Tibial nerve (tissue), 4 donors: ENCODE measurements at regions not wholly inside any gene's neighbourhood (a gene's known extent, or its start where the extent isn't known, plus 50 kb on each side); places are given as distances from the start of the nearest gene placed in this dataset.

Experiments
- DNase-seq, 2 donors: peaks; one replicate each; pipeline ENCODE4 v3.0.0-alpha.2; 2019; ENCODE audit warnings: low spot score in 2 of 2
- H3K27ac ChIP-seq, 4 donors: fragments of 200-600 bp; sonication (generic) in 3 of 4; one replicate each; pipeline ENCODE4 v1.5.1; 2017 to 2019; ENCODE audit warnings: mild to moderate bottlenecking in 1 of 4
- H3K27me3 ChIP-seq, 2 donors: fragments of 200-600 bp; sonication (generic) in 1 of 2; one replicate each; pipeline versions ENCODE4 v1.5.1 to v1.6.0; 2017 to 2019
- H3K36me3 ChIP-seq, 3 donors: fragments of 200-600 bp; sonication (generic); one replicate each; pipeline ENCODE4 v1.5.1; 2018 to 2019
- H3K4me1 ChIP-seq, 4 donors: fragments of 200-600 bp; sonication (generic) in 3 of 4; one replicate each; pipeline ENCODE4 v1.5.1; 2017 to 2019
- H3K4me3 ChIP-seq, 4 donors: fragments of 200-600 bp; sonication (generic) in 3 of 4; one replicate each; pipeline ENCODE4 v1.5.1; 2017 to 2019; ENCODE audit warnings: mild to moderate bottlenecking in 1 of 4, moderate library complexity in 1 of 4
- H3K9me3 ChIP-seq, 4 donors: fragments of 200-600 bp; sonication (generic) in 3 of 4; one replicate each; pipeline ENCODE4 v1.5.1; 2017 to 2019
- EP300 ChIP-seq, 2 donors: sonication (generic); formaldehyde crosslinking; IDR thresholded peaks; one replicate each; pipeline ENCODE4 v1.6.1; 2017; ENCODE audit warnings: antibody characterized with exemption in 2 of 2, mild to moderate bottlenecking in 1 of 2
- POLR2A ChIP-seq, 2 donors: fragments of 450-650 bp; IDR thresholded peaks; one replicate each; pipeline ENCODE4 v1.6.1; 2017; ENCODE audit warnings: antibody characterized with exemption in 2 of 2, mild to moderate bottlenecking in 2 of 2, moderate library complexity in 2 of 2
- WGBS, 2 donors: methylation state at CpG; one replicate each; pipeline ENCODE4 v1.1.5; 2018; 5-methylcytosine and 5-hydroxymethylcytosine counted together
- TF ChIP-seq, protein P1 (sequence below), 5 experiments: fragments of 200-600 bp in 3 of 5; fragments of 450-650 bp in 2 of 5; sonication (generic) in 3 of 5; IDR thresholded peaks; one replicate each; pipeline ENCODE4 v1.5.1; 2016 to 2019; ENCODE audit warnings: antibody characterized with exemption in 5 of 5, mild to moderate bottlenecking in 3 of 5, moderate library complexity in 2 of 5

DNA sequence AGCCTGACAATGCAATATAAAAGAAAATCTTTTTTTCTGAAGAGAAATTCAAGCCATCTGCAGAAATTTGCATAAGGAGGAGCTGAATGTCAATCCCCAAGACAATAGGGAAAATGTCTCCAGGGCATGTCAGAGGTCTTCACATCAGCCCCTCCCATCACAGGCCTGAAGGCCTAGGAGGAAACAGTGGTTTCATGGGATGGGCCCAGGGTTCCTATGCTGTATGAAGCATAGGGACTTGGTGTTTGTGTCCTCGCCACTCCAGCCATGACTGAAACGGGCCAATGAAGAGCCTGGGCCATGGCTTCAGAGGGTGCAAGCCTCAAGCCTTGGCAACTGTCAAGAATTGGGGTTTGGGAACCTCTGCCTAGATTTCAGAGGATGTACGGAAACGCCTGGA, 883.5 kb downstream of the UQCRFS1 start:
- no peak for DNase-seq
- TF ChIP-seq EP300 (IDR thresholded peaks at IDR 0.05) (no peak), POLR2A (IDR thresholded peaks at IDR 0.05) (no peak)
- TF ChIP-seq, protein P1, sequence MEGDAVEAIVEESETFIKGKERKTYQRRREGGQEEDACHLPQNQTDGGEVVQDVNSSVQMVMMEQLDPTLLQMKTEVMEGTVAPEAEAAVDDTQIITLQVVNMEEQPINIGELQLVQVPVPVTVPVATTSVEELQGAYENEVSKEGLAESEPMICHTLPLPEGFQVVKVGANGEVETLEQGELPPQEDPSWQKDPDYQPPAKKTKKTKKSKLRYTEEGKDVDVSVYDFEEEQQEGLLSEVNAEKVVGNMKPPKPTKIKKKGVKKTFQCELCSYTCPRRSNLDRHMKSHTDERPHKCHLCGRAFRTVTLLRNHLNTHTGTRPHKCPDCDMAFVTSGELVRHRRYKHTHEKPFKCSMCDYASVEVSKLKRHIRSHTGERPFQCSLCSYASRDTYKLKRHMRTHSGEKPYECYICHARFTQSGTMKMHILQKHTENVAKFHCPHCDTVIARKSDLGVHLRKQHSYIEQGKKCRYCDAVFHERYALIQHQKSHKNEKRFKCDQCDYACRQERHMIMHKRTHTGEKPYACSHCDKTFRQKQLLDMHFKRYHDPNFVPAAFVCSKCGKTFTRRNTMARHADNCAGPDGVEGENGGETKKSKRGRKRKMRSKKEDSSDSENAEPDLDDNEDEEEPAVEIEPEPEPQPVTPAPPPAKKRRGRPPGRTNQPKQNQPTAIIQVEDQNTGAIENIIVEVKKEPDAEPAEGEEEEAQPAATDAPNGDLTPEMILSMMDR (IDR thresholded peaks at IDR 0.05), result no peak
- H3K27ac ChIP-seq, result no peak overlapping the region
- no peak overlapping the region for H3K4me3 ChIP-seq
- peaks cover 0 to 10% (median 0%) of the 10 kb centered on the region in 4 donors for H3K9me3 ChIP-seq
- 84 to 86% methylated on average over 4 of the region's 4 CpGs for WGBS, 2 donors
- H3K27me3 ChIP-seq, result no peaks in the 10 kb centered on the region
- H3K36me3 ChIP-seq, result no peaks in the 10 kb centered on the region
- H3K4me1 ChIP-seq, result no peaks in the 10 kb centered on the region

GRCh38 chr19:28327905-28328304, 885.0 kb downstream of the UQCRFS1 start:
- TF ChIP-seq EP300 (IDR thresholded peaks at IDR 0.05) (no peak), POLR2A (IDR thresholded peaks at IDR 0.05) (no peak)
- TF ChIP-seq, protein P1 (IDR thresholded peaks at IDR 0.05), result no peak
- no peak overlapping the region for H3K4me3 ChIP-seq
- H3K4me1 ChIP-seq, result no peaks in the 10 kb centered on the region
- H3K27ac ChIP-seq, result no peak overlapping the region
- peaks cover 0 to 10% (median 0%) of the 10 kb centered on the region in 4 donors for H3K9me3 ChIP-seq
- H3K27me3 ChIP-seq, result no peaks in the 10 kb centered on the region
- 75 to 80% methylated on average over 3 of the region's 3 CpGs for WGBS, 2 donors
- DNase-seq, result no peak
- no peaks in the 10 kb centered on the region for H3K36me3 ChIP-seq

- peaks cover 0 to 8% (median 0%) of the 10 kb centered on the region in 4 donors for H3K4me1 ChIP-seq
- no peak for DNase-seq
- no peak overlapping the region for H3K27ac ChIP-seq
- no peaks in the 10 kb centered on the region for H3K36me3 ChIP-seq
- H3K27me3 ChIP-seq, result no peaks in the 10 kb centered on the region
- WGBS, 2 donors, result 49 to 71% methylated on average over 4 of the region's 4 CpGs
- peaks cover 0 to 10% (median 0%) of the 10 kb centered on the region in 4 donors for H3K9me3 ChIP-seq
- TF ChIP-seq, protein P1 (IDR thresholded peaks at IDR 0.05), result no peak
- TF ChIP-seq EP300 (IDR thresholded peaks at IDR 0.05) (no peak), POLR2A (IDR thresholded peaks at IDR 0.05) (no peak)
- no peak overlapping the region for H3K4me3 ChIP-seq
Measured at GRCh38 chr19:28326746-28327145, 886.2 kb downstream of the UQCRFS1 start.

DNA sequence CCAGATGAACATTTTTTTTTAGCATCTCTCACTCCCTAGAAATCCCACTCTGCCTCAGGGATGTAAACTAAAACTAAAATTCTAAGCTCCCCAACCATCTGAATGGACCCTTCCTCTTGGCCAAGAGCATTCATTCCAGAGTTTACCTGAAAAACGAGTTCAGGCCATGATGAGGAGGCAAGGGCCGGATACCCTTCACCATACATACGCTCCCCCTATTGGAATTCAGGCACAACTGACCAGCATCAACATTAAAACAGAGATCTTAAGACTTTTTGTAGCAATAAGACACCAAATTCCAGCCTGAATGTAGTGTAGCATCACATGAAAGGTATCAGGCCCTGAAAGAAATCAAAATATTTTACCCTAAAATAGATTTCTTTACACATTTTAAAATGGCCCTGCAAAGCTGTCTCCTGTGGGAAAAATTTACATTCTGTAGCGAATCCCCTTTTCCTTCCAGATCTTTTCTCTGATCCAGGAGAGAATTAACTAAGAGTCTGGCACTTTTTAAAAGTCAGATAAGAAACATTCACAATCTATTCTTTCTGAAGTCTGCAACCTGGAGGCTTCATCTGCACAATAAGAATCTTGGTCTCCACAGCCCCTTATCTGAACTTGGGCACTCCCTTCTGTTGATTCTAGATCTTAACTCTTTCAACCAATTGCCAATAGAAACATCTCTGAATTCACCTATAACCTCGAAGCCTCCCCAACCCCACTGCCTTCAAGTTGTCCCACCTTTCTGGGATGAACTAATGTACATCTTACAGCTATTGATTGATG, 888.5 kb downstream of the UQCRFS1 start:
- Histone ChIP-seq H3K4me1 (peaks cover 0 to 8% (median 0%) of the 10 kb centered on the region in 4 donors), H3K36me3 (no peaks in the 10 kb centered on the region), H3K27me3 (no peaks in the 10 kb centered on the region), H3K4me3 (no peak overlapping the region), H3K27ac (no peak overlapping the region), H3K9me3 (peaks cover 0 to 5% (median 0%) of the 10 kb centered on the region in 4 donors)
- 67 to 70% methylated on average over 5 of the region's 5 CpGs for WGBS, 2 donors
- no peak for DNase-seq
- TF ChIP-seq, protein P1 (IDR thresholded peaks at IDR 0.05), result no peak
- TF ChIP-seq POLR2A (IDR thresholded peaks at IDR 0.05) (no peak), EP300 (IDR thresholded peaks at IDR 0.05) (no peak)

- no peak overlapping the region for H3K4me3 ChIP-seq
- no peak for DNase-seq
- no peak overlapping the region for H3K27ac ChIP-seq
- no peaks in the 10 kb centered on the region for H3K27me3 ChIP-seq
- H3K9me3 ChIP-seq, result no peaks in the 10 kb centered on the region
- 54 to 57% methylated on average over 3 of the region's 3 CpGs for WGBS, 2 donors
- peaks cover 0 to 8% (median 0%) of the 10 kb centered on the region in 4 donors for H3K4me1 ChIP-seq
- TF ChIP-seq POLR2A (IDR thresholded peaks at IDR 0.05), result no peak
- no peak for TF ChIP-seq EP300 (IDR thresholded peaks at IDR 0.05)
- TF ChIP-seq, protein P1 (IDR thresholded peaks at IDR 0.05), result no peak
- no peaks in the 10 kb centered on the region for H3K36me3 ChIP-seq
Measured at GRCh38 chr19:28322945-28323344, 890.0 kb downstream of the UQCRFS1 start.
